ENCODE measurements at regions not wholly inside any gene's neighbourhood (a gene's known extent, or its start where the extent isn't known, plus 50 kb on each side); places are given as distances from the start of the nearest gene placed in this dataset.

DNA sequence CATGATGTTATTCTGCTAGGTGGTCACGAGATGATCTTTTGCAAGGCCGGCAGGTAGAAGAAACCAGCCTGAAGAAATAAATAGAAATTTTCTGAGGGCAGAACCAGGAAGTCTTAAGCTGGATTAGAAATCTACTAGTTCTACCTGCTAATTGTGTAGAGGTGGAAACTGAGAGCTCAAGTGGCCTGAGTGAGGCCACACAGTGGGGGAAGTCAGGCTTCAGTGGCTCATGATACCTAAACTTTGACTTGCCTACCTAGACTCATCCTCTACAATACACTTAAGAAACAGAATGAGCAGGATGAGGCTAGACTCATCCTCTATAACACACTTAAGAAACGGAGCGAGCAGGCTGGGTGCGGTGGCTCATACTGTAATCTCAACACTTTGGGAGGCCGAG is 134.9 kb upstream of the NDUFV2 start:
- H3K4me1 Mint-ChIP-seq (ENCODE audit: low read depth, unreplicated experiment): peaks cover 35% of the 10 kb centered on the region
- CTCF ChIA-PET: no interaction called here
- intact Hi-C loops (cut with micrococcal nuclease; ENCODE audit: unreplicated experiment): no loop called here
- no peaks in the 10 kb centered on the region for H3K9me3 Mint-ChIP-seq (ENCODE audit: low read depth, unreplicated experiment)
- no peak overlapping the region for H3K27ac Mint-ChIP-seq (ENCODE audit: unreplicated experiment)
- no TSS peak for BruUV-seq (replicated peaks)
- no peak overlapping the region for H3K4me3 Mint-ChIP-seq (ENCODE audit: low read depth, unreplicated experiment)
- no peak for DNase-seq
- H3K27me3 Mint-ChIP-seq (ENCODE audit: unreplicated experiment): no peaks in the 10 kb centered on the region
- H3K36me3 Mint-ChIP-seq (ENCODE audit: insufficient read depth, unreplicated experiment): no peaks in the 10 kb centered on the region
- TF ChIP-seq, protein P1, sequence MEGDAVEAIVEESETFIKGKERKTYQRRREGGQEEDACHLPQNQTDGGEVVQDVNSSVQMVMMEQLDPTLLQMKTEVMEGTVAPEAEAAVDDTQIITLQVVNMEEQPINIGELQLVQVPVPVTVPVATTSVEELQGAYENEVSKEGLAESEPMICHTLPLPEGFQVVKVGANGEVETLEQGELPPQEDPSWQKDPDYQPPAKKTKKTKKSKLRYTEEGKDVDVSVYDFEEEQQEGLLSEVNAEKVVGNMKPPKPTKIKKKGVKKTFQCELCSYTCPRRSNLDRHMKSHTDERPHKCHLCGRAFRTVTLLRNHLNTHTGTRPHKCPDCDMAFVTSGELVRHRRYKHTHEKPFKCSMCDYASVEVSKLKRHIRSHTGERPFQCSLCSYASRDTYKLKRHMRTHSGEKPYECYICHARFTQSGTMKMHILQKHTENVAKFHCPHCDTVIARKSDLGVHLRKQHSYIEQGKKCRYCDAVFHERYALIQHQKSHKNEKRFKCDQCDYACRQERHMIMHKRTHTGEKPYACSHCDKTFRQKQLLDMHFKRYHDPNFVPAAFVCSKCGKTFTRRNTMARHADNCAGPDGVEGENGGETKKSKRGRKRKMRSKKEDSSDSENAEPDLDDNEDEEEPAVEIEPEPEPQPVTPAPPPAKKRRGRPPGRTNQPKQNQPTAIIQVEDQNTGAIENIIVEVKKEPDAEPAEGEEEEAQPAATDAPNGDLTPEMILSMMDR (IDR thresholded peaks at IDR 0.05; ENCODE audit: unreplicated experiment): no peak

DNA sequence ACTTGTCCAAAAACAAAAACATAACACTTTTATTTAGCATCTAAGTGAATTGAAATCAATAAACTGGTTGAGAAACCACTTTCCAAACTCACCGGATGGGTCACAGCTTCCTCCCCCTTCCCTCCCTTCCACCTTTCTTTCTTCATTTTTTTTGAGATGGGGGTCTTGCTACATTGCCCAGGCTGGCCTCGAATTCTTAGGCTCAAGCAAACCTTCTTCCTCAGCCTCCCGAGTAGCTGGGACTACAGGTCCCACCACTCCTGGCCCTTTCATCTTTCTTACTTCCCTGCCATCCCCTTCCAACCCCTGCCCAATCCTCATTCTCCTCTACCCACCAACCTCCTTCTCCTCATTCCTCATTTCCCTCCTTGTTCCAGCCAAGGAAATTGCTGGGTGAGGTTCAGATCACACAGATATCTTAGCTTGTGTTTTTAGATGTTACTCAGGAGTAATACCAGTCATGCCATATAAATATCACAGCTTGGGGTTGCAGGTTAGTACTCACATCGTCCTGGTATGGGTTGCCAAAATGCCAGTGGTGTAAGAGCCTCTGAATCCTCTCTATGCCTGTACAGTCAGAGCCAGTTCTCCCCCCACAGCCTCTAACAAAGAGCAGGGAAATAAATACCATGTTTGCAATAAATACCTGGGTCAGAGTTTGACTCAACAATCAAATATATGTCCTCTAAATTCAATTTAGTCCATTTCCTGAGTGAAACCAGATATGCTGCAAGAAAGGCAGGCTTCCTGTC is 132.7 kb upstream of the NDUFV2 start:
- peaks cover 19% of the 10 kb centered on the region for H3K4me1 Mint-ChIP-seq (ENCODE audit: low read depth, unreplicated experiment)
- CTCF ChIA-PET: no interaction called here

DNA sequence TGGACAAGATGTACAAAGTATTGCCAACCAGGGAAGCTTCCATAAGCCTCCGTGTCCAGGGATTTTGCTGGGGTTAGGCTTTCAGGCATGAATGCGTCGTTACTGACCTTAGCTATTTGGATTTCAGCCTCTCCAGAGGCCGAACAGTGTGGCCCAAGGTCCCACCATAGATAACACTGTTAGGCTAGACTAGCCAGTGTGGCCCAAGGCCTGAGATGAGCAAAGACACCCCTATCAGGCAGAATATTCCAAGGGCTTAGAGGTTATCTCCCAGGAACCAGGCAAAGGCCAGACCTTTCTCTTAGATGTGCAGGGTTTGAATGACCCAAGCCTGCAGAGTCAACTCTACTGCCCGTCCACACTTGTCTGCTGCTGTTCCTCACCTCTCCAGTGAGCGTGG is 131.7 kb upstream of the NDUFV2 start:
- Mint-ChIP-seq H3K9me3 (ENCODE audit: low read depth, unreplicated experiment) (peaks cover 12% of the 10 kb centered on the region), H3K36me3 (ENCODE audit: insufficient read depth, unreplicated experiment) (no peaks in the 10 kb centered on the region)
- CTCF ChIA-PET: no interaction called here

More for the DNA sequence above, 132.7 kb upstream of the NDUFV2 start:
- Mint-ChIP-seq H3K27ac (ENCODE audit: unreplicated experiment) (no peak overlapping the region), H3K36me3 (ENCODE audit: insufficient read depth, unreplicated experiment) (no peaks in the 10 kb centered on the region), H3K9me3 (ENCODE audit: low read depth, unreplicated experiment) (peaks cover 9% of the 10 kb centered on the region), H3K4me3 (ENCODE audit: low read depth, unreplicated experiment) (no peak overlapping the region), H3K27me3 (ENCODE audit: unreplicated experiment) (no peaks in the 10 kb centered on the region)
- TF ChIP-seq, protein P1 (IDR thresholded peaks at IDR 0.05; ENCODE audit: unreplicated experiment): no peak
- intact Hi-C loops (cut with micrococcal nuclease; ENCODE audit: unreplicated experiment): no loop called here
- BruUV-seq (replicated peaks): no TSS peak
- DNase-seq: no peak

DNA sequence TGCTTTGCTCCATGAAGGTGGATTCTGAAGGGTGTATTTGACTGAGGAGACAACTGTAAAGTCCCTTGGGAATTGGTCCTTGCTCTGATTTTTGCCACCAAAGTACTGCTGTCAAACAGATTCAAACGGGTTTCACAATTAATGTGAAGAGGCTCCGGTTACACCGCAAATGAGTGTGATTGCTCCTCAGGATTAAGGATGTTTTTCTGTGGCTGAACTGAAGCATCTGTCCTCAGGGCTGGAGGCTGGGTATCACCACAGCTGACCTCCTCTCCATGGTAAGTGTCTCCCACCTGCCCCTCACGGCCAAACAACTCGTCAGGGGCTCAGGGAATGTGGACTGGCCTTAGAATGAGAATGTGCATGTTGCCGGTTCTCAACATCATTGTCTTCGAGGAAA is 130.4 kb upstream of the NDUFV2 start:
- TF ChIP-seq, protein P1 (IDR thresholded peaks at IDR 0.05; ENCODE audit: unreplicated experiment): no peak
- intact Hi-C loops (cut with micrococcal nuclease; ENCODE audit: unreplicated experiment): no loop called here
- DNase-seq: no peak
- H3K4me3 Mint-ChIP-seq (ENCODE audit: low read depth, unreplicated experiment): no peak overlapping the region
- H3K9me3 Mint-ChIP-seq (ENCODE audit: low read depth, unreplicated experiment): peaks cover 12% of the 10 kb centered on the region
- BruUV-seq (replicated peaks): no TSS peak
- no peaks in the 10 kb centered on the region for H3K27me3 Mint-ChIP-seq (ENCODE audit: unreplicated experiment)
- H3K27ac Mint-ChIP-seq (ENCODE audit: unreplicated experiment): no peak overlapping the region
- peaks cover 14% of the 10 kb centered on the region for H3K4me1 Mint-ChIP-seq (ENCODE audit: low read depth, unreplicated experiment)
- CTCF ChIA-PET: no interaction called here
- H3K36me3 Mint-ChIP-seq (ENCODE audit: insufficient read depth, unreplicated experiment): no peaks in the 10 kb centered on the region

More for the DNA sequence above, 131.7 kb upstream of the NDUFV2 start:
- H3K4me3 Mint-ChIP-seq (ENCODE audit: low read depth, unreplicated experiment): no peak overlapping the region
- BruUV-seq (replicated peaks): no TSS peak
- TF ChIP-seq, protein P1 (IDR thresholded peaks at IDR 0.05; ENCODE audit: unreplicated experiment): no peak
- no peak overlapping the region for H3K27ac Mint-ChIP-seq (ENCODE audit: unreplicated experiment)
- no peak for DNase-seq
- H3K4me1 Mint-ChIP-seq (ENCODE audit: low read depth, unreplicated experiment): peaks cover 19% of the 10 kb centered on the region
- intact Hi-C loops (cut with micrococcal nuclease; ENCODE audit: unreplicated experiment): no loop called here
- H3K27me3 Mint-ChIP-seq (ENCODE audit: unreplicated experiment): no peaks in the 10 kb centered on the region

All from Calu3 (cell line).